ENCODE measurements at regions not wholly inside any gene's neighbourhood (a gene's known extent, or its start where the extent isn't known, plus 50 kb on each side); places are given as distances from the start of the nearest gene placed in this dataset.

- no peak for DNase-seq (ENCODE audit: extremely low read depth, low read depth, low spot score)
Observed at GRCh38 chr3:150055332-150055731, 84.6 kb upstream of the PFN2 start.

DNA sequence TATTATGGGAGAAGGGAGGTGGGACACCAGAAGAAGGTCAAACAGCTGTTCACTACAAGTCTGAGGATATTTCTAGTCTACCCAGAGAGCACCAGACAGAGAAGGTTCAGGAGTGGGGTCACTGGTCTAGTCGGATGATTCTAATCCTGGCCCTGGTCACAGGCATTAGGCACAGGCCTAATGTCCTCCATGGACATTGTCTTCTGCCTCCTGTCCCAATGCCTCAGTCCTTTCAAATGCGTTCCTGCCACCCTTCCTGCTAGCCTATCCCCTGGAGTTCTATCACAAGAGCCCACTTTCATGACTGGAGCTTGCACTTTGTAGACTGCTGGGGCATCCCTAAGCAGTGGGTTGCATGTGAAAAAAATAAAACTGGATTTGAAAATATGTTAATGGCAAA lies 83.9 kb upstream of the PFN2 start:
- DNase-seq (ENCODE audit: extremely low read depth, low read depth, low spot score): no peak

- DNase-seq (ENCODE audit: extremely low read depth, low read depth, low spot score): no peak
Observed at GRCh38 chr3:150050510-150050909, 79.8 kb upstream of the PFN2 start.

DNA sequence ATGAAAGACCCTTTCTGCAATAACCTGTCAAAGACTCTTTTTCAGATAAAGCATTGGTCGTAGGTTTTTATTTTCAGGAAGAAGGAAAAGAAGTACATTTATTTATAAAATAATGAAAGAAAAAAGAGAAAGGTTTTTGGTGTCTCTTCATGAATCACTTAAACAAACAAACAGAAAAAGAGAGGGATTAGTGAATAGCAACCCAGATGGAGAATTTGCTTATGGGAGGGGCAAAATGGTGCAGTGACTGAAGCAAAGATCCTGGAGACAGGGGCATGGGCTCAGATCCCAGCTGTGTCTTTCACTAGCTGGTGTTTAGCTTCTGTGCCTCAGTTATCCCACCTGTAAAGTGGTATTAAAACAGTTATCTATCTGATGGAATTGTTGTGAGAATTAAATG lies 78.6 kb upstream of the PFN2 start:
- no peak for DNase-seq (ENCODE audit: extremely low read depth, low read depth, low spot score)

DNA sequence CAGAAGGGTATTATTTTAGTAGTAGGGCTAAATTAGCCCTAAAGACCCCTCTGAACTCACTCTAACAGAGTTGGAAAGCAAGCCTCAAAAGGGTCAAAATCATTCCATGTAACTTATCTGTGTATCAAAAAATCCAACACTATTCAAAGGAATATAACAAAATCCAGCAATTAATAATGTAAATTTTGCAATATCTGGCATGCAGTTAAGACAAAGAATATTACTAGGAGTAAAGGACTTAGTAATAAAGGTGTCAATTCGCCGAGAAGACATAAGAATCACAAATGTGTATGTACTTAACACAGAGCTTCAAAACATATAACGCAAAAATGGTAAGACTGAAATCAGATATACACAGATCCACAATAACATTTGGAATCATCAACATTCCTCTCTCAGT lies 71.2 kb upstream of the PFN2 start:
- no peak for DNase-seq (ENCODE audit: extremely low read depth, low read depth, low spot score)

DNA sequence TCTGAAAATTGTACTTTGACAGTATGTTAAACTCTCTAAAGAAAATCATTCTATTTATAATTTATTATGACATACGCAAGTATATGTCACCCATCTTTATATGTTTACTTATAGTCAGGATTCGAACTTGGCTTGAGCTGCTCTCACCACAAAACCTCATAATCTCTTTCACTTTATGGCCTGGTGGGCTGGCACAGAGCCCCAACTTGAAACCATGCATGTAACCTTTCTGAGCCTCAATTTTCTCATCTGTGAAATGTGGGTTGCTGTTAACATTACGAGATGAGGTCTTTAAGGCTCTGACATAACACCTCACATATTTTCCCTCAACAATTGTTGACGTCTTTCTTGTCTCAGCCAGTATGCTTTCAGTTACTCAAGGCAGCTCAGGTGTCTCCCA lies 69.4 kb upstream of the PFN2 start:
- no peak for DNase-seq (ENCODE audit: extremely low read depth, low read depth, low spot score)

- no peak for DNase-seq (ENCODE audit: extremely low read depth, low read depth, low spot score)
Observed at GRCh38 chr3:150038830-150039229, 68.1 kb upstream of the PFN2 start.

DNA sequence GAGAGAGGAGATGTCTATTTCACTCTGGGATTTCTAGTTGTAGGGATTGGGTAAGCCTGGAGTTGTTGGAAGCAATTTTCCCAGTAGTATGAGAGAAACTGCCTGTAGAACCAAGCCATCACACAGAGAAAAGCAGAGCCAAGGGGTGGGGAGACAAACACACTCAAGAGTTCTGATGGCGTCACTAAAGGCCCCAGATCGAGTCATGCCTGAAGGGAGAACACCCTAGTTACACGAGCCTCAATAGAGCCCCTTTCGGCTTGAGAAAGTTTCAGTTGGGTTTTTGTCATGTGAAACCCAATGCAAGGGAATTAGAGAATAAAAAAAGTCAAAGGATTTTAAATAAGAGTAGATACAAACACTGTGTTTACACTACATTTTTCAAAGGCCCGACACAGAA lies 66.1 kb upstream of the PFN2 start:
- DNase-seq (ENCODE audit: extremely low read depth, low read depth, low spot score): no peak

GRCh38 chr3:150035910-150036612 lies 65.4 kb upstream of the PFN2 start:
- DNase-seq (ENCODE audit: extremely low read depth, low read depth, low spot score): no peak

DNA sequence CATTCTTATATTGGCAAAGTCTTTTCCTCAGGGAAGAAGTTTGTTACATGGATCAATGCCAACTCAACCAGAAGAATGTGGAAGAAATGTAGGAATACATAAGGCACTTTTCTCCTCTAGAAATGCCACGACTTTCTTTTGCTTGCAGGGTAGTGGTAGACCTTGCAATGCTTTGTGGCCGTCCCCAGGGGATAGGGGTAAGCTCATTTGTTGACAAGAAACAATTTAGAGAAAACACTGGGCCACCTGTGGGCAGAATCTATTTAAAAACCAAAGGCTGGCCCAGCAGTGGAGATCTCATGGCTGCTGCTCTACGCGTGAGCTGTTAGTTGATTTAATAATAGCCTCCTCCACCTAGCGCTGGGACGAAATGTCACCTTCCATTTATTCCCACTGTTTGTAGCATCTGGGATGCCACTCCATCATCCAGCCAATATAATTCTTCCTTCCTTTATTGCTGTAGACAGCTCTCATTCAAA lies 64.6 kb upstream of the PFN2 start:
- no peak for DNase-seq (ENCODE audit: extremely low read depth, low read depth, low spot score)

DNA sequence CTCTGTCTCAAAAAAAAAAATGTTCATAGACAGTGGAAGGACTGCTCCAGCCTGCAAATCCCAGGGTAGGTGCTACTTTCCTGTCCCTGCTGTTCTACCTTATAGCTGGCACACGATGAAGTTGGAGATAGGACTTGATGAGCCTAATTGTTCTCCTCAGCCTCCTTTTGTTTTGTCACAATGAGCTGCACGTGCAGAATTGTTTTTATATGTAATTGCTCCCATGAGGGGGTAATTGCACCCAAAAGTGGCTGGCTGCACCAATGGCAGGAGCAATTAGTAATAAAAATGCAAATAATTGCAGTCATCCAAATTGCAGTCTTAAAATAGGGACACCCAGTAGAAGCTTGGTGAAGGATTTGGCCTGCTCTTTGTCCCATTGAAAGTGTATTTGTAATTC lies 63.0 kb upstream of the PFN2 start:
- DNase-seq (ENCODE audit: extremely low read depth, low read depth, low spot score): no peak

DNA sequence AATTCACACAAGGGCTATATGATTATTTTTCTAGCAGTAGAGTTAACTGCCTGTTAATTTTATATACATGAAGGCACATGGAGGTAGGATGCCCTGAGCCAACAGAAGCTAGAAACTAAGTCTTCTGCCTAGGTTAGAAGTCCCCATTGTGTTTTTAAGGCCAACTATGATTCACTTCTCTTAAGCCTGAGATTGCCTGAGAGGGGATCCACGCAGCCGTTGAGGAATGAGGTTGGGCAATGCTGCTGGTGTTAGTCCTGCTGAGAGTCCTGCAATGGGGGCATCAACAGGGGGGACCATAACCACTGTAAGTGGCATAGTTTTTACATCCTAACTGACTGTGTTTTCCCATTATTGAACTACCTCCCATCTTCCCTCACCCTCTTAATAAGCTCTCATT lies 60.1 kb upstream of the PFN2 start:
- DNase-seq (ENCODE audit: extremely low read depth, low read depth, low spot score): no peak

GRCh38 chr3:150023239-150023636 lies 52.5 kb upstream of the PFN2 start:
- DNase-seq (ENCODE audit: extremely low read depth, low read depth, low spot score): no peak

GRCh38 chr3:150022381-150023238 lies 51.9 kb upstream of the PFN2 start:
- no peak for DNase-seq (ENCODE audit: extremely low read depth, low read depth, low spot score)

DNA sequence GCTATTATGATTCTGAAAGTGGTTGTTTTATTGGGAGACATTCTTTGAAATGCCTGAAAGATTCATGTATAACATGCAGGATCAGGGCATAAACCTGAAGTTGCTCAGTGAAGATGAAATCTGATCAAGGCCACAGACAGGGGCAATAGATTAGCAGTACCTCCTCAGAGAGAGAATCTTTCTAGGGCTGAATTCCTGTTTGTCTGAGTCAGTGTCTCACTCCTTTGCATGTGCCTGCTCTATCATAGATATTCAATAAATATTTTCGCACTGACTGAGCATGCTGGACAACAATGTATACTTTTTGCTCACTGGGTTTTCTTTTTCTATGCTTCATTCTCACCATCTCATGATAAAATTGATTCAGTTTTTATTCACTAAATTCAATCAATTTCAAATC lies 49.8 kb upstream of the PFN2 start:
- DNase-seq (ENCODE audit: extremely low read depth, low read depth, low spot score): no peak

All from glomerular endothelial cell (primary cell).